ENCODE measurements at regions not wholly inside any gene's neighbourhood (a gene's known extent, or its start where the extent isn't known, plus 50 kb on each side); places are given as distances from the start of the nearest gene placed in this dataset.
"Not testable (repeated sequence)": the region's sequence is repeated elsewhere in the genome, so short reads cannot be mapped to it uniquely, and the experiment has no call there.

- not testable (repeated sequence) for H3K4me3 Mint-ChIP-seq, H3K36me3 Mint-ChIP-seq, ATAC-seq, H3K9me3 Mint-ChIP-seq, H3K4me1 Mint-ChIP-seq, H3K27me3 Mint-ChIP-seq, H3K27ac Mint-ChIP-seq
Measured at GRCh38 chr11:109525636-109526035, 103.6 kb downstream of the C11orf87 start.

- H3K27me3 Mint-ChIP-seq = no peaks in the 10 kb centered on the region
- no peaks in the 10 kb centered on the region for H3K36me3 Mint-ChIP-seq
- H3K9me3 Mint-ChIP-seq = peaks cover 3% of the 10 kb centered on the region
- no peak overlapping the region for H3K4me3 Mint-ChIP-seq
- H3K27ac Mint-ChIP-seq = no peak overlapping the region
- H3K4me1 Mint-ChIP-seq = no peaks in the 10 kb centered on the region
- no peak for ATAC-seq
Measured at GRCh38 chr11:109526061-109526460, 104.1 kb downstream of the C11orf87 start.

GRCh38 chr11:109526931-109527330, 104.9 kb downstream of the C11orf87 start:
- H3K4me3 Mint-ChIP-seq = no peak overlapping the region
- H3K9me3 Mint-ChIP-seq = peaks cover 3% of the 10 kb centered on the region
- ATAC-seq = no peak
- no peaks in the 10 kb centered on the region for H3K36me3 Mint-ChIP-seq
- no peak overlapping the region for H3K27ac Mint-ChIP-seq
- H3K4me1 Mint-ChIP-seq = no peaks in the 10 kb centered on the region
- H3K27me3 Mint-ChIP-seq = no peaks in the 10 kb centered on the region

GRCh38 chr11:109527496-109527895, 105.5 kb downstream of the C11orf87 start:
- H3K27ac Mint-ChIP-seq = no peak overlapping the region
- H3K4me1 Mint-ChIP-seq = no peaks in the 10 kb centered on the region
- H3K36me3 Mint-ChIP-seq = no peaks in the 10 kb centered on the region
- no peaks in the 10 kb centered on the region for H3K27me3 Mint-ChIP-seq
- ATAC-seq = no peak
- no peak overlapping the region for H3K4me3 Mint-ChIP-seq
- peaks cover 3% of the 10 kb centered on the region for H3K9me3 Mint-ChIP-seq

- Mint-ChIP-seq H3K27ac (no peak overlapping the region), H3K4me1 (no peaks in the 10 kb centered on the region), H3K4me3 (no peak overlapping the region), H3K27me3 (no peaks in the 10 kb centered on the region), H3K9me3 (peaks cover 2% of the 10 kb centered on the region), H3K36me3 (no peaks in the 10 kb centered on the region)
- ATAC-seq = no peak
Measured at GRCh38 chr11:109547356-109548027, 125.5 kb downstream of the C11orf87 start.

GRCh38 chr11:109552376-109552775, 130.4 kb downstream of the C11orf87 start:
- Mint-ChIP-seq H3K4me1 (no peaks in the 10 kb centered on the region), H3K9me3 (no peaks in the 10 kb centered on the region), H3K4me3 (no peak overlapping the region), H3K36me3 (no peaks in the 10 kb centered on the region), H3K27me3 (no peaks in the 10 kb centered on the region), H3K27ac (no peak overlapping the region)
- ATAC-seq = no peak

GRCh38 chr11:109553284-109553683, 131.3 kb downstream of the C11orf87 start:
- Mint-ChIP-seq H3K36me3 (no peaks in the 10 kb centered on the region), H3K27me3 (no peaks in the 10 kb centered on the region), H3K4me1 (no peaks in the 10 kb centered on the region), H3K4me3 (no peak overlapping the region), H3K9me3 (peaks cover 2% of the 10 kb centered on the region), H3K27ac (no peak overlapping the region)
- no peak for ATAC-seq

GRCh38 chr11:109554951-109555350, 133.0 kb downstream of the C11orf87 start:
- Mint-ChIP-seq H3K4me1 (no peaks in the 10 kb centered on the region), H3K9me3 (peaks cover 7% of the 10 kb centered on the region), H3K4me3 (no peak overlapping the region), H3K36me3 (no peaks in the 10 kb centered on the region), H3K27me3 (no peaks in the 10 kb centered on the region), H3K27ac (no peak overlapping the region)
- ATAC-seq = no peak

GRCh38 chr11:109564241-109564640, 142.3 kb downstream of the C11orf87 start:
- no peak overlapping the region for H3K4me3 Mint-ChIP-seq
- no peaks in the 10 kb centered on the region for H3K27me3 Mint-ChIP-seq
- no peak overlapping the region for H3K27ac Mint-ChIP-seq
- H3K36me3 Mint-ChIP-seq = no peaks in the 10 kb centered on the region
- peaks cover 7% of the 10 kb centered on the region for H3K9me3 Mint-ChIP-seq
- no peaks in the 10 kb centered on the region for H3K4me1 Mint-ChIP-seq
- ATAC-seq = no peak

- Mint-ChIP-seq H3K4me1 (no peaks in the 10 kb centered on the region), H3K27me3 (no peaks in the 10 kb centered on the region), H3K36me3 (no peaks in the 10 kb centered on the region), H3K4me3 (no peak overlapping the region), H3K9me3 (peaks cover 2% of the 10 kb centered on the region), H3K27ac (no peak overlapping the region)
- no peak for ATAC-seq
Measured at GRCh38 chr11:109582470-109582869, 160.5 kb downstream of the C11orf87 start.

- Mint-ChIP-seq H3K9me3 (no peaks in the 10 kb centered on the region), H3K27ac (no peak overlapping the region), H3K27me3 (no peaks in the 10 kb centered on the region), H3K4me1 (no peaks in the 10 kb centered on the region), H3K36me3 (no peaks in the 10 kb centered on the region), H3K4me3 (no peak overlapping the region)
- no peak for ATAC-seq
Measured at GRCh38 chr11:109584001-109584972, 162.3 kb downstream of the C11orf87 start.

GRCh38 chr11:109586789-109587188, 164.8 kb downstream of the C11orf87 start:
- H3K27ac Mint-ChIP-seq = no peak overlapping the region

GRCh38 chr11:109590782-109591181, 168.8 kb downstream of the C11orf87 start:
- Mint-ChIP-seq H3K27me3 (no peaks in the 10 kb centered on the region), H3K27ac (no peak overlapping the region), H3K4me3 (no peak overlapping the region), H3K36me3 (no peaks in the 10 kb centered on the region), H3K4me1 (no peaks in the 10 kb centered on the region), H3K9me3 (no peaks in the 10 kb centered on the region)
- ATAC-seq = no peak

More at GRCh38 chr11:109586789-109587188, 164.8 kb downstream of the C11orf87 start:
- H3K9me3 Mint-ChIP-seq = no peaks in the 10 kb centered on the region
- no peaks in the 10 kb centered on the region for H3K4me1 Mint-ChIP-seq
- ATAC-seq = no peak
- H3K27me3 Mint-ChIP-seq = no peaks in the 10 kb centered on the region
- H3K4me3 Mint-ChIP-seq = no peak overlapping the region
- no peaks in the 10 kb centered on the region for H3K36me3 Mint-ChIP-seq

- no peaks in the 10 kb centered on the region for H3K36me3 Mint-ChIP-seq
- H3K27me3 Mint-ChIP-seq = no peaks in the 10 kb centered on the region
- no peak for ATAC-seq
- no peaks in the 10 kb centered on the region for H3K4me1 Mint-ChIP-seq
- H3K4me3 Mint-ChIP-seq = no peak overlapping the region
- H3K9me3 Mint-ChIP-seq = no peaks in the 10 kb centered on the region
- no peak overlapping the region for H3K27ac Mint-ChIP-seq
Measured at GRCh38 chr11:109597336-109597735, 175.3 kb downstream of the C11orf87 start.

GRCh38 chr11:109604481-109605400, 182.8 kb downstream of the C11orf87 start:
- Mint-ChIP-seq H3K27ac (no peak overlapping the region), H3K27me3 (no peaks in the 10 kb centered on the region), H3K4me1 (no peaks in the 10 kb centered on the region), H3K4me3 (no peak overlapping the region), H3K9me3 (no peaks in the 10 kb centered on the region), H3K36me3 (no peaks in the 10 kb centered on the region)
- no peak for ATAC-seq
